Lung (tissue), 11 donors: ENCODE measurements at regions not wholly inside any gene's neighbourhood (a gene's known extent, or its start where the extent isn't known, plus 50 kb on each side); places are given as distances from the start of the nearest gene placed in this dataset.
A peak's percentile ranks its signal among the peaks of the same experiment; 100 is the strongest.

ENCODE experiments used
- ATAC-seq: fragments of 200-7000 bp; cut with Tn5 transposase; one replicate; pipeline ENCODE4 v1.9.1; 2020; ENCODE audit warnings: moderate number of reproducible peaks; ENCODE audit not compliant: insufficient read depth, low FRiP score
- DNase-seq, 3 donors: peaks; one replicate each; pipeline ENCODE4 v3.0.0-alpha.2; 2013 to 2017
- H3K27ac ChIP-seq, 2 donors: one replicate each; pipeline ENCODE4 v1.5.1; 2013; ENCODE audit warnings: mild to moderate bottlenecking in 2 of 2, moderate library complexity in 2 of 2, control low read depth in 1 of 2, inconsistent platforms in 1 of 2, low read depth in 1 of 2, low read length in 1 of 2
- H3K27me3 ChIP-seq, 3 donors: one replicate each; pipeline ENCODE4 v1.5.1; 2013; ENCODE audit warnings: low read length in 2 of 3; ENCODE audit not compliant: control insufficient read depth in 3 of 3, insufficient read depth in 3 of 3
- H3K36me3 ChIP-seq, 4 donors: one replicate each; pipeline ENCODE4 v1.5.1; 2013; ENCODE audit warnings: low read length in 4 of 4, mild to moderate bottlenecking in 1 of 4, moderate library complexity in 1 of 4; ENCODE audit not compliant: control insufficient read depth in 4 of 4, insufficient read depth in 4 of 4
- H3K4me1 ChIP-seq, 5 donors: one replicate each; pipeline ENCODE4 v1.5.1; 2013; ENCODE audit warnings: low read length in 5 of 5, mild to moderate bottlenecking in 2 of 5, moderate library complexity in 1 of 5; ENCODE audit not compliant: control insufficient read depth in 5 of 5, insufficient read depth in 5 of 5
- H3K4me3 ChIP-seq: one replicate; pipeline ENCODE4 v1.5.1; 2013; ENCODE audit warnings: mild to moderate bottlenecking, control low read depth, moderate library complexity
- H3K9ac ChIP-seq, 2 donors: one replicate each; pipeline ENCODE4 v1.5.1; 2013; ENCODE audit warnings: low read length in 2 of 2, control low read depth in 1 of 2; ENCODE audit not compliant: insufficient read depth in 1 of 2
- H3K9me3 ChIP-seq, 4 donors: one replicate each; pipeline ENCODE4 v1.5.1; 2013; ENCODE audit warnings: low read length in 3 of 4, mild to moderate bottlenecking in 1 of 4, moderate library complexity in 1 of 4; ENCODE audit not compliant: control insufficient read depth in 4 of 4, insufficient read depth in 3 of 4
- CTCF ChIP-seq: IDR thresholded peaks from 2 replicates; pipeline ENCODE4 v1.5.1; 2012; ENCODE audit warnings: mild to moderate bottlenecking; ENCODE audit errors: control extremely low read depth, extremely low read depth
- WGBS, 2 donors: extraction: QIAGEN DNeasy Blood & Tissue Kit; methylation state at CpG; one replicate each; pipeline ENCODE4 v1.1.7; 2013; 5-methylcytosine and 5-hydroxymethylcytosine counted together
- donor health status: control.
- donor health status: control.
- donor health status: Bipolar disorder and iron deficiency.
- donor health status: healthy.
- donor health status: DM: yes; HTN: yes; CAD: no.

- Histone ChIP-seq H3K27ac (no peak overlapping the region), H3K36me3 (no peaks in the 10 kb centered on the region), H3K9ac (no peak overlapping the region), H3K27me3 (peaks cover 0 to 4% (median 2%) of the 10 kb centered on the region in 3 donors), H3K4me1 (peaks cover 0 to 19% (median 0%) of the 10 kb centered on the region in 5 donors), H3K9me3 (peaks cover 0 to 2% (median 0%) of the 10 kb centered on the region in 4 donors), H3K4me3 (no peak overlapping the region)
- 21 to 41% methylated on average over 3 of the region's 3 CpGs for WGBS, 2 donors
- DNase-seq (no peak), ATAC-seq (no peak)
- TF ChIP-seq CTCF = no peak
Observed at GRCh38 chr22:47851586-47851985, 1089.1 kb downstream of the TBC1D22A start.

GRCh38 chr22:47850644-47851151 is 1088.2 kb downstream of the TBC1D22A start:
- TF ChIP-seq CTCF = no peak
- no peaks in the 10 kb centered on the region for H3K36me3 ChIP-seq
- H3K4me3 ChIP-seq = no peak overlapping the region
- ATAC-seq (no peak), DNase-seq (peak; percentile 36 to 63 (median 49))
- no peak overlapping the region for H3K27ac ChIP-seq
- peaks cover 0 to 19% (median 0%) of the 10 kb centered on the region in 5 donors for H3K4me1 ChIP-seq
- whole genome bisulfite sequencing, 2 donors = 50 to 65% methylated on average over 2 of the region's 2 CpGs
- peaks cover 0 to 4% (median 2%) of the 10 kb centered on the region in 3 donors for H3K27me3 ChIP-seq
- H3K9ac ChIP-seq = no peak overlapping the region
- H3K9me3 ChIP-seq = peaks cover 0 to 2% (median 0%) of the 10 kb centered on the region in 4 donors

- peak in 2 of 3 donors; percentile 22 to 55 for DNase-seq
Observed at GRCh38 chr22:47849576-47849975, 1087.1 kb downstream of the TBC1D22A start.

More at GRCh38 chr22:47849576-47849975, 1087.1 kb downstream of the TBC1D22A start:
- Histone ChIP-seq H3K27me3 (peaks cover 0 to 4% (median 2%) of the 10 kb centered on the region in 3 donors), H3K36me3 (no peaks in the 10 kb centered on the region), H3K9me3 (peaks cover 0 to 2% (median 0%) of the 10 kb centered on the region in 4 donors), H3K4me1 (peaks cover 0 to 19% (median 0%) of the 10 kb centered on the region in 5 donors), H3K4me3 (no peak overlapping the region), H3K9ac (no peak overlapping the region), H3K27ac (no peak overlapping the region)
- no peak for TF ChIP-seq CTCF
- ATAC-seq = no peak
- 74 to 79% methylated on average over 6 of the region's 6 CpGs for whole genome bisulfite sequencing, 2 donors
